ENCODE measurements at regions not wholly inside any gene's neighbourhood (a gene's known extent, or its start where the extent isn't known, plus 50 kb on each side); places are given as distances from the start of the nearest gene placed in this dataset.

DNA sequence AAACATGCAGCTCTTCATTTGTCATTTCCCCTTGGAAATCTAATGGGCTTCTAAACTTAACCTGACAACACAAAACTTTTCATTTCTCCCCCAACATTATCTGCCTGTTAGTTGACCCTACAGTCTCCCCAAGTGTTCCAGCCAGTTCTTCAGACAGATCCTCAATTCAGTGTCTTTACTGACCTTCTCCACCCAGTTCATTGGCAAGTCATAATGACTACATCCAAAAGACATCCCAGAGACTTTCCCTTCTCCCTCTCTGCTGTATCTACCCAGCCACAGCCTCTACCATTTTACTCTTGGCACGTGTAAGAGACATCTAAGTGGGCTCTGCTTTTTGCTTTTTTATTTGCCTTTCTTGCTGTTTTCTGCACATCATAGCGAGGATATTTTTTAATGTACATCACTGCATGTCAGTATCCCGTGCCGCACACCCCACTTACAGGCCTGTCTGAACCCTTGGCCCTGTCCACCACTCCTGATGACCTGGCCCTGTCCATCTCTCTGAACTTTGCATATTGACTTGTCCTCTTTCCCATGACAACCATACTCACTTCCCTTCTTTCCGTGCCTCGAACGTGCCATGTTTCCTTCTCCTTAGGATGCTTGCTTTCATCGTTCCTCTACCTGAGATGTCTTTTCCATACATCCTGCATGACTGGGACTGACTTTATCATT is 391.9 kb downstream of the IRS2 start:
- no peak for DNase-seq

DNA sequence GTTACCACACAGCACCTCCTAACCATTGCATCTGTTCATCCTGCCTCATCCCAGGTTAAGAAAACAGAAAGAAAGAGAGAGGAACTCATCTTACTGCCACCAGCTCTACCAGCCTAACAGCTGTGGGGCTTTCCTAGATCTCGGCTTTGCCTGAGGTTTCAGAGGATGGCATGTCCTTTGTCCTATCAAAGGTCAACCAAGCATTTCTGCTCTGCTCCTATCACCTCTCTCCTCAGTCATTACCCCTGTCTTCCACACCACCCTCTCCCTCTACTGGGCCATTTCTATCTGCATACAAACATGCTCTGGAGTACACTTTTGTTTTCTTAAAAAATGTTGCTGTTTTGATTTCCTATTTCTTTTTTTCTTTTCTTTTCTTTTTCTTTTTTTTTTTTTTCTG is 393.3 kb downstream of the IRS2 start:
- no peak for DNase-seq

DNA sequence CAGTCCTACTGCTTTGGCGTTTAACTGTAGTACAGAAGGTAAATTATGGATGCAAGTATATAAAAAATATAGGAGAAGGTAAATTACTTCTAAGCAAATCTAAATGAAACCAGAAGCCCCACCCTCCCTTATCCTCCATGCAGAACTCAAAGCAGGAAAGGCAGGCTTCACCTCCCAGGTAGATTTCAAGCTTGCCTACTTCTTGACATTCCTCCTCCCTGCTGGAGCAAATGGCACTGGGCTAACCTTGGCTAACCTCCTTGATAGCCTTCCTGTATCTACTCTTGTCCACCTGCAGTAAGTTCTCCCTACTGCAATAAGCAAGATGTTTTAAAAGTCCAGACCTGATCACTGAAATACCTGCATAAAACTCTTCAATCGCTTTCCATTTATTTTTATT is 396.0 kb downstream of the IRS2 start:
- no peak for DNase-seq

DNA sequence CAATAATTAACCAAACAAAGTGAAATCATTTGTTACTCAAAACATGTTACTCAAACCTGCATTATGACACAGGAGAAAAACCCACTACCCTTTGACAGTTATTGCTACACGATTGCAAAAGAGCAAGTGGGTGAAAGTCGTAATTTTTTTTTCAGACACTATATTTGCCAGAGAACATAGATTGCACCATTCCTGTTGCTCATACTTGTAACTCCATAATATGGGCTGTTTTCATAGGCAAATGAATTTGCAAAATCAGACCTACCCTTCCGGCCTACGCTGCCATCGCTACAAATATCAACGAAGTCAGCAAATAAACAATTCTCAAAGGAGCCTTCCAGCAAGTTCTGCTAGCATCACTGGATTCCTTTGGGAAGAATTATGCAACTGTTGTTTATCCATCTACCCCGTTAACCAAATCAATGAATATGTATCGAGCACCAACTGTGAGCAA is 396.5 kb downstream of the IRS2 start:
- DNase-seq = no peak

DNA sequence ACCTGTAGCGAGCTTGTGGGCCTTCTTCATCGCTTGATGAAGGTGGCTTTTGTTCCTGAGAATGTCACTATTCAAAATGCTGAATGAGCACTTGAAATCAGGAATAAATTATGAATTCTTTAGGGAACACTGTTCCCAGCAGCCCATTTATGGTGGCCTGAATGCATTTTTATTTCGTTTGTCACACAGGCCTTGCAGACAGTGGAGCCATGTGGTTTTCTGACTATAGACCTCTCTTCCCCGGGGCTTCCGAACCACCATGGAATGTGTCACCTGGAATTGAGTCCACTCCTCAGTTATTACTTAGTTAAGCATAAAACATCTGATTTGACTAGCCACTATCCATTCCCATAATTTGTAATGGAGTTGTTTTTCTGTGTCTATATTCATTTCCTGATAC is 396.9 kb downstream of the IRS2 start:
- DNase-seq = no peak

DNA sequence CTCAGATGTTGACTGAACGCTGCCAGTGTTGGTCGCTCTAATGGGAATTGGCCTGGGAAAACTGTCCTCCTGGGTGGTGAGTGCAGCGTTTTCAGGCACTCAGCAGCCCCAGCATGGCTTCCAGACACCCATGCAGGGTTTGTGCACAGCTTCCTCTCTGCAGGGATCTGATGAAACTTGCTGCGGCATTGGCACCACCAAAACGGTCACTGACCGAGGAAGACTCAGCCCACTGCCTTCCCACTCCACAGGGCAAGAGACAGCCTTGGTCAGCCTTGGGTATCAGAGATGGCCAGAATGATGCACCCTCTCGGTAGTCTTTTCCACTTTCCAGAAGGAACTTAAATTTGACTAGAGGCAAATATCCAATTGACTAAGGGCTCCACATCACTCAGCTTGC is 398.9 kb downstream of the IRS2 start:
- no peak for DNase-seq

DNA sequence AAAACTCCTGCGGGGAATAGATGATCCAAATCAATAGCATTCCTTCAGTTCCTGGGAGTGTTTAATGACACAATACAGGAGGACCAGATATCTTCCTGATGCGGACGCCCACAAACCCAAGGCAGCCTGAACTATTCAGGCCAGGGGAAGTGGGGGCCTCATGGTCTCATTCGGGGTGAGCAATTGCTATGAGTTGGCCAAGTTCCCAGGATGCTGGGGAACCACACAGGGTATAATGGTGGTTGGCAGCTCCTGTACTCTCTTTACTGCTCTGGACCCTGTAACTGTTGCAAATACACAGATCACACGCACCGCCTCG is 401.2 kb downstream of the IRS2 start:
- no peak for DNase-seq

DNA sequence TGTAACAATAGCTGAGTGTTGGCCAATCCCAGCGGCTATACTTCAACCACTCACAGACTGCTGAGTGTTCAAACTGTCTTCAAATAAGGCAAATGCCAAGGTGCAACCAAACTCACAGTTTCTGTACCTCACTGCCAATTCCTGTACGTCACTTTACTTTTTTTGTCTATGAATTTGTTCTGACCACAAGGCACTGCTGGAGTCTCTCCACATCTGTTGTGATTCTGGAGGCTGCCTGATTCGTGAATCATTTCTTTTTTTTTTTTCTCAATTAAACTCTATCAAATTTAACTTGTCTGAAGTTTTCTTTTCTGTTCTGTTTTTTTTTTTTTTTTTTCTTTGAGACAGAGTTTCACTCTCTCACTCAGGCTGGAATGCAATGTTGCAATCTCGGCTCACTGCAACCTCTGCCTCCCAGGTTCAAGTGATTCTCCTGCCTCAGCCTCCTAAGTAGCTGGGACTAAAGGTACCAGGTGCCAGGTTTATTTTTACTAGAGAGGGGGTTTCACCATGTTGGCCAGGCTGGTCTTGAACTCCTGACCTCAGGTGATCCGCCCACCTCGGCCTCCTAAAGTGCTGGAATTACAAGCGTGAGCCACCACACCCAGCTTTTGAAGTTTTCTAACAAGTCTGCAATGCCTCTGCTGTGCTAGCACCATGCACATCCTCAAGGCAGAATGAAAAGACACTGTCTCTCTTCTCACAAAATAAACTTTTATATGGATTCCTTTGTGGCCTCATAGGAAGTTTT is 401.7 kb downstream of the IRS2 start:
- DNase-seq = no peak

DNA sequence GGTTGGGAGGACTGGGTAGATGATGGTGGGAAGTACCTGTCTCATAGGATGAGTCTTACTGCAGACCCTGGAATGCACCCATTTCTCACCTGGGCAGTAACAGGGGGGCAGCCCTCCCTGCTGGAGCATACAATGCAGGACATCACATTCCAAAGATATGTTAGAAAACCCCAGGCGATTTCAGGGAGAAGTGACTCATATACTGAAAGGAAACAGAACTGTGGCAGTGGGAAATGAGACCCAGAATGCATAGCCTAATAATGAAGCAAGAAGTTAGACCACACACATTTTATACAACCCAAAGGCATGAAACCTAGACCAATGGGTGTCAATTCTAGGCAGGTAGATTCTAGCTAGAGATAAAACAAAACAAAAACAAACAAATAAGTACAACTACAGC is 402.7 kb downstream of the IRS2 start:
- DNase-seq = no peak

DNA sequence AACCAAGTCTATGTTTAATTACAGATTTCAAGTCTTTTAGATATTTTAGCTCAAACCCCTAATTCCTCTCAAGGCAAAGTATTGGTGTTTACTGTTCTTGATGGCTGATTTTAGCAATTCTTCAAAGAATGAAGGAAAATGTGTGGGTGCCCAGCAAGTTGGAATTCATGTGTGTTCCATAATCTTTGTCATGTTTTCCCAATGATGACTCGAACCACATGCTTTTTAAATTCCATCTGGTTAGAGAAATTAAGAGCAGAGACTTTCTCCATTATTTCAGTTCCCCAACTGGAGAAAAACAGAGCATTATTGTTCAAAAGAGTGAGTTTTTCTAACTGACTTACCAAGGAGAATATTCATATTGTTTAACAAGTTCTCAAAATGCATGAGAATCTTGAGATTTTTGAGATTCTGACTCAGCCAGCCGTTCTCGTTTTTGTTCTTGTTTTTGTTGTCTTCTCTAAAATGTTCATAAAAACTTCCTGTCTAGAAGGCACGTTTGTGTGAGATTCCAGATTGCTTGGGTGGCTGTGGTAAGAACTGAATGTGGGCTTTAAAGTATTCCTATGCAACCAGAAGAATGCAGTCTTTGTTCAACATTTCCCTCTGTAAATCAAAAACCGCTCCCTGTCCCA is 404.7 kb downstream of the IRS2 start:
- no peak for DNase-seq

DNA sequence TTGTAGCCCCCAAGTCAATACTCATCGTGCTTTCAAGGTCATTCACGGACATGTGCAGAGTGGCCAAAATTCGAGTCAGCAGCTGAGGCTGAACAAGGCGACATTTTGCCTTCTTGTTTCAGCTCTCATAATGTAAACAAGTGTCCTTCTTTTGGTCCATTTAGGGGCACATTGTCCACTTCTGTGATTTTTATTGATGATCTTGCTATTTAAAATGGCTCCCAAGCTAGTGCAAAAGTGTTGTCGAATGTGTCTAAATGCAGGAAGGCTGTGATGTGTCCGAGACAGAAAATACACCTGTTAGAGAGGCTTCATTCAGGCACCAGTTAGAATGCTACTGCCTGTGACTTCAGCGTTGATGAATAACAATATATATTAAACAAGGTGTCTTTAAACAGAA is 405.9 kb downstream of the IRS2 start:
- no peak for DNase-seq

DNA sequence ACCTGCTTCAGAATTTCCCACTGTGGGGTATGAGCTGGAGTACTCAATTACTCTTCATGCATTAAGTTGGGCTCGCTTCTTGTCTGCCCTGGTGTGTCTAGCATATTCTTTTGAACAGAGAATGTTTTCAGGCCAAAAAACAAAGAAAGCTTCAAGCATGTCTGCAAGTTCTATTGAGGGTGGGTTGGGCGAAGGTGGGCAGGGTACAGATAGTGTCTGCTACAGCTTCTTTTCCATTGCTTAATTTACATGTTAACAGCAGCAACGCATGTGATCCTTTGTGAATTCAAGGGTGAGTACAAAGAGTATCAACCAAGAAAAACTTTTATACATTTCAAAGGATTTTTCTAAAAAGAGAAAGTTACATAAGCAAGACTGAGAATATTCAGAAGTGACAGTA is 406.5 kb downstream of the IRS2 start:
- DNase-seq = no peak

DNA sequence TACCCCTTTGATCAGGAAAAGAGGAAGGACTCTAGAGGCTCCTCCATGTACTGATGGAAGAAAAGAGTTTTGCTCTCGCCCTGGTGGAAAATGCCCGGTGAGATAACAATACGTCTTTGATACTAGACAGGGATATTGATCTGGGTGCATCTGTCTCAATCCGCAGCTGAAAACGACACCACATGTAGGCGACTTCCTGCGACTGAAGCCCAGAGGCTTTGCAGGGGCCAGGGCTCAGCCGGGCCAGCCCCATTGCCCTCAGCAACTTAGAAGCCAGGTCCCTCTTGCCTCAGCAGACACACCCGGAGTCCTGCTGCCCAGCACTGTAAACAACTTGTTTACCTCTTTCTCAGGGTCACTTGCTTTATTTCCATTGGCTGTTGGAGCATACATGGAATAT is 409.4 kb downstream of the IRS2 start:
- no peak for DNase-seq

DNA sequence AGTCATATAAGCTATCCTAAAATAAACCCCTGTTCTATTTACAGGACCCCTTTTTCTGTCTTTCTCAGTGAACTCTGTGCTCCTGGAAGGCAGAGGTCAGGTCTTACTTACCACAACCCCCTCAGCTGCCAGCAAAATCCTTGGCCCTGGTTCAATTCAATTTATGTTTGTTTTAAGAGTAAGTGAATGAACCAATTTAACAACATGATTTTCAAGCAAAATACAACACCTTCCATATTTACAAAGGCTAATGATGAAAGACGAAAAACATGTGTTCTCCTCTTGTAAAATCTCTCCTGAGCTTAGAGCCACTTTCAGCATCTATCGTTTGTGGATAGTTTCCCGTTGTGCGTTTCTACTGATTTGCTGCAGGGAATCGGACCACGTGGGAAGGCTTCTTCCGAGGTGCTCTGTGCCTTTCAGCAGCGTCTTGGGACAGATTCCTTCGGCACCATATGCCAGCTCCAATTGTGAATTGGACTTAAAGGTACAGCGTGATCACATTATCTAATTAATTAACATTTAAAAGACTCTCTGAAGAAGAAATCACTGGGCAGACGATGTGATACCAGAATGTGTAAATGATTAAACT is 411.7 kb downstream of the IRS2 start:
- DNase-seq = no peak

DNA sequence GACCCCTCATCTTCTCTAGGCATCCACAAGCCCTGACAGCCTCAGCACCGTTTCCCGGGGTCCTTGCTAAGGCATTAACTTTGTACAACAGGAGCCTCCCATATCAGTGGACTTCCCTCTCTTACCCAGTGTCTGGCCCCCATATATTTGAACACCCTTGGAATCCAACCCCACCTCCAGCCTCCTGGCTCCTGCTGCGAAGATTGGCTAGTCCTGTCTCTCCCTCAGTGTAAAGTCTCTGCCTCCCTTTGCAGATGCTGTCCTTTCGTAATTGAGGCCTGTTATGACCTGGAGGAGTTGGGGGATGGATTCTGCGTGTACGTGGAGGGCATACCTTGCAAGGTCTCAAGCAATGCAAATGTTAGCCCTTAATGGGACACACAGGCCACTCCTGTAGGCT is 413.7 kb downstream of the IRS2 start:
- DNase-seq = no peak

DNA sequence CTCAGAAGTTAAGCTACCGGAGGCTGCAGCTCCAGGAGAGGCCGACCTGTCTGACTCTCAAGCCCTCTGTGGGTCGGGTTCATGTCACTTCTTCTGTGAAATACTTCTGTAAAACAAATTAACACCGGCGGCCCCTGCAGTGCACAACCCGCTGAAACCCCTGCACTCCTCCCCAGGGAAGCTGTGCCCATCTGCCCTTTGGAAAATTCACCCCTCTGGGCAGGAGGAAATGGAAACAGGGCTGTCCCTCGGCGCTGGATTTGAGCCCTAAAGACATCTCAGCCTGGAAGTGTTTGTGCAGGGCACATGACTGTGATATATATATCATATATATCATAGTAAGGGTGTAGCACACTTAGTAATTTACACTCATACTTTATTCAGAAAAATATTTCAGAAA is 415.3 kb downstream of the IRS2 start:
- DNase-seq = no peak

DNA sequence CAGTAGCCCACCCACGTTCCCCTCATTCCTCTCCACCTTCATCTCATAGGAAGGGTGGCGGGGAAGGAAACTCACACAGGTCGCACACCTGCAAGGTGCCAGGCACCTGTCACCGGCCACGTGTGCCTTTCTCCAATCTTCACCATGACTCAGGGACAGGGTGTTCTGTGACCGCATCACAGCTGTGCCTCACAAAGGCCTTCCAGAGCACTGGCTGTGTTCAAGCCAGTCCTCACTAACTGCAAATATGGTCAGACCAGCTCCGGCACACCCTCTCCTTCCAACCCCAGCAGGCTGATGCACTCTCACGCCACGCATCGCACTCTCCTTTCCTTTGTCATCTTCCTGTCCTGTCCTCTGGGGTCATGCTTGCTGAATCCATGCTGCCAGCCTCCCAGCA is 415.9 kb downstream of the IRS2 start:
- DNase-seq = no peak

DNA sequence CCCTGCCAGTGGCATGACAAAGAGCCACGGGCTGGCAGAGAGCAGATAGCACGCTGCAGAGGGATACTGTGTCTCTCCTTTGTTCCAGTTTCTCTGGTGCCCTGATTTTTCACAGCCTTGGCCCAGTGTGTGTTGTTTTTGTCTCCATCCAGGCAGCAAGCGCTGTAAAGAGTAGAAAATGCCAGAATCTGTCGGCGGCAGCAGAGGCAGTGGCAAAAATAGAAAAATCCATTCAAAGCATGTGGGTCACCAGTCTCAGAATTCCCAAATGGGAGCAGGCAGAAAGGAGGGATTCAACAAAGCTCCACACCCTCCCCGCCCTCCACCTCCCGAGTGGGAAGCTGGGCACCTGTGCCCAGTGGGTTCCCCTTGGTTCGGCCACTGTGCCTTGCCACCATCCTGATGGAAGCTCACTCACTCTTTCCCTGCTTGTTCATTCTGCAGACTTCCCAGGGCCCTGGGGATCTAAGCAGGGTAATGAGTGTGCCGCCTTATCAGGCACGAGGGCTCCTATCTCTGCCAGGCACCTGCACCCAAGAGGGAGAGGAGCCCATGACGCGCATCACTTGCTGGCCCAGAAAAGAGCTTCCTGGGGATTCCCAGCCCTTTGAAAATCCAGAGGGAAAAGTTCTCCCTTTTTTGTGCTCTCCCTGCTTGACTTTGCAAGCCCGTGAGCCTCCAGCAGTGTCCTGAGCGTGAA is 416.9 kb downstream of the IRS2 start:
- DNase-seq = no peak

DNA sequence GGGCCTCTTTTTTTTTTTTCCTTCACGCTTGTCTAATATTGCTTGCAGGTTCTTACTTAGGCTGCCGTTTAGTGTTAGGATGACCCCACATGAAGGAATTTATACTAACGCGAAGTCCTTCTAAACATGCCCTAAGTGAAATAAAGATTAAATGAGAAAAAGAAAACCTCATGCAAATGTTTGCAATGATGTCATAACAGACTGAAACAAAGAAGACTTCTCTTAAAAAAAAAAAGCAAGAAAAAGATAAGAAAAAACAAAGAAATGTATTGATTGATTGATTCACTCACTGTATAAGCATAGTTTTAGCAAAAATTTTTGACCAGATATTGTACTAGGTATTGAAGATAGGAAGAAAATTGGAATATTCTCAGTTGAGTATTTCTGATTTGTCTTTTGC is 418.2 kb downstream of the IRS2 start:
- no peak for DNase-seq

DNA sequence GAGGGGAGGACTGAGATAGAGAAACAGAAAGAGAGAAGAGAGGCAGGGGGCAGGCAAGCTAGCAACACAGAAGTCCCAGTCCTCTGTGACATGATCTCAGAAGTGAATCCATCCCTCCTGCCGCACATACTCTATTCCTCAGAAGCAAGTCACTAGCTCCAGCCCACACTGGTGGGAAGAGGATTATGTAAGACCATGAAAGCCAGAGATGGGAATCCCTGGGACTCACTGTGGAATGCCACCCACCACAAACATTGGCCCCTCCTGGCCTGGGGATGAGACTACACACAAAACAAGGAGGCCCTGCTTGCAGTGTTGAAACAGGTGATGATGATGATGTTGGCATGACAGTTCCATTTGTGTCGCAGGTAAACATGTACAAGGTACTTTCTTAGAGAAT is 419.9 kb downstream of the IRS2 start:
- no peak for DNase-seq

DNA sequence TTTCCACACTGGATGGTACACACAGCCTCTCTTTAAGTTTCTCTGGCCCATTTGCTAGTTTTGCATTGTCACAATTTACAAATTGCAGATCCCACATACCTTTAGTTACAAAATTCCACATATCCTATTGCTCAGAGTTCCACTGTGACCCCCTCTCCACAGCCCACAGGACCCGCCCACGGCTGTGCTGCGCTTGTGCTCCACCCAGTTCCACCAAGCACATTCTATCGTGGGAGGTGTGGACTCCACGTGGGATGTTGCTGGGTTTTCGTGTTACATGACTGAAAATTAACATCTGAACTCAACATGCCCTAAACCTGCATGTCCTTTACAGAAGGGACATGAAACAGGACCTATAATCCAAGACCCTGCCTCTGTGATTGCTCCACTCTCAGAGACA is 423.0 kb downstream of the IRS2 start:
- no peak for DNase-seq

DNA sequence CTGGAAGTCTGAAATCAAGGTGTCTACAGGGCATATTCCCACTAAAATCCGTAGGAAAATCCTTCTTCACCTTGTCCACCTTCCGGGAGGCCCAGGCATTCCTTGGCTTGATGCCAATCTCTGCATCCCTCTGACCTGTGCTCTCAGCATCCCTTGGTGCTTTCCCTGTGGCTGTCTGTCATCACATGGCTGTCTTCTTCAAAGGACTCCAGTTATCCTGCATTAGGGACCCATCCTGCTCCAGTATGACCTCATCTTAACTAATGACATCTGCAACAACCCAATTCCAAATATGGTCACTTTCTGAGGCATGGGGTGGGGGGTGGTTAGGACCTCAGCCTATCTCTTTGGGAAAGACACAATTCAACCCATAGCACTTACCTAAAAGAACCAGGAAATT is 423.8 kb downstream of the IRS2 start:
- DNase-seq = no peak

DNA sequence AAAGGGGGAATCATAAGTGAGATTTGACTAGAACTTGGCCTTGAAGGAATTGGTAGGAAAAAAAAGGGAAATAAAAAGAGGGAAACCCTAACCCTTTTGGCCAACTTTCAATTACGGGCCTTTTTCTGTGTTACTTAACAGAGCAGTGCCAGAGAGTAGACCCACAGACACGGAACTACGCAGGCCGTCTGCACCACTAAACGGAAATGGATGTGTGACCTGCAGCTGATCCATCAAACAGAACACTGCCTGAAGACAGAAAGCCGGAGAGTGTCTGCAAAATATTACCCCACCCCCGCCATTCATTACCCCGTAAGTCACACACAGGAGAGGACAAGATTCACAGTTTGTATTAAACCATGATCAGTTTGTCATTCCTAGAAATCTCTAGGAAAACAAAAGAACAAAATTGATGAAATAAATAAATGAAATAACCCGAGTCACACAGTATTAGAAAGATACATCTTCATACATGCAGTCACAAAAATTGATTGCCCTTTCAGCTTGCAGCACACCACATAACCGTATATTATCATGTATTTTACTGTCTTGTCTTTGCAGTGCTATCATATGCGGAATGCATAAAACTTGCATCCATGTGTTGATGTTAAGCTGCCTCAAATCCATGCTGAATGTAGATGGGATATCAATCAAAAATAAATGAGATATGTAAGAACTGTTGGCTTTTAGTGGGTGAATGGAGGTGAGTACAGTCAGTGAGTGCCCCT is 424.7 kb downstream of the IRS2 start:
- DNase-seq = no peak

All from NCI-H510A (cell line).